WTC11 (cell line): ENCODE measurements at regions not wholly inside any gene's neighbourhood (a gene's known extent, or its start where the extent isn't known, plus 50 kb on each side); places are given as distances from the start of the nearest gene placed in this dataset.

ENCODE experiments used
- ATAC-seq: fragments of 200-7000 bp; cut with Tn5 transposase; 2 replicates; pipeline ENCODE4 v1.10.0; 2021; ENCODE audit warnings: mild to moderate bottlenecking, moderate library complexity
- CTCF ChIA-PET: fragments of 300-600 bp; sonication (Branson Sonifier 250); formaldehyde crosslinking; loops from one replicate; lab custom pipeline; 2021; ENCODE audit warnings: antibody characterized with exemption; lab: Charles Lee
- POLR2A ChIA-PET: fragments of 350-600 bp; sonication (Branson Sonifier 250); formaldehyde crosslinking; loops from one replicate; lab custom pipeline; 2021; ENCODE audit warnings: antibody characterized with exemption; lab: Charles Lee
- DNase-seq: peaks from one replicate; pipeline ENCODE4 v3.0.0; 2021; ENCODE audit warnings: low spot score
- H3K27ac Mint-ChIP-seq: 2 replicates; pipeline ENCODE4 v1.8.0; 2021; ENCODE audit warnings: mixed read lengths
- H3K27me3 Mint-ChIP-seq: 2 replicates; pipeline ENCODE4 v1.8.0; 2021; ENCODE audit warnings: low read depth, mild to moderate bottlenecking, moderate library complexity, mixed read lengths
- H3K36me3 Mint-ChIP-seq: 2 replicates; pipeline ENCODE4 v1.8.0; 2021; ENCODE audit warnings: mixed read lengths
- H3K4me1 Mint-ChIP-seq: 2 replicates; pipeline ENCODE4 v1.8.0; 2022; ENCODE audit warnings: mixed read lengths
- H3K4me3 Mint-ChIP-seq: 2 replicates; pipeline ENCODE4 v1.8.0; 2021; ENCODE audit warnings: mild to moderate bottlenecking, moderate library complexity, mixed read lengths
- H3K9me3 Mint-ChIP-seq: 2 replicates; pipeline ENCODE4 v1.8.0; 2021; ENCODE audit warnings: mixed read lengths
- CREM ChIP-seq: sonication (generic); formaldehyde crosslinking; IDR thresholded peaks from 2 replicates; pipeline ENCODE4 v1.8.1; 2022; ENCODE audit warnings: mild to moderate bottlenecking, missing genetic modification reagents, moderate library complexity
- E2F1 ChIP-seq: sonication (generic); formaldehyde crosslinking; IDR thresholded peaks from 2 replicates; pipeline ENCODE4 v1.8.0; 2022; ENCODE audit warnings: mild to moderate bottlenecking, missing genetic modification reagents
- FOXP1 ChIP-seq: sonication (generic); formaldehyde crosslinking; IDR thresholded peaks from 2 replicates; pipeline ENCODE4 v1.8.0; 2022; ENCODE audit warnings: missing genetic modification reagents, mild to moderate bottlenecking, moderate library complexity, borderline replicate concordance
- FOXP4 ChIP-seq: sonication (generic); formaldehyde crosslinking; IDR thresholded peaks from 2 replicates; pipeline ENCODE4 v1.8.0; 2022; ENCODE audit warnings: mild to moderate bottlenecking, missing genetic modification reagents
- JAZF1 ChIP-seq: fragments of 250-450 bp; sonication (Bioruptor Pico); IDR thresholded peaks from 2 replicates; pipeline ENCODE4 v1.9.0; 2021; ENCODE audit warnings: moderate library complexity, mild to moderate bottlenecking, inconsistent platforms
- KAT7 ChIP-seq: sonication (generic); formaldehyde crosslinking; IDR thresholded peaks from 2 replicates; pipeline ENCODE4 v1.8.1; 2023; ENCODE audit warnings: missing genetic modification reagents, mild to moderate bottlenecking, borderline replicate concordance
- MXD4 ChIP-seq: fragments of 250-450 bp; sonication (Bioruptor Pico); IDR thresholded peaks from 2 replicates; pipeline ENCODE4 v1.8.0; 2021; ENCODE audit warnings: mild to moderate bottlenecking, moderate library complexity, borderline replicate concordance
- MYBL2 ChIP-seq: sonication (generic); formaldehyde crosslinking; IDR thresholded peaks from 2 replicates; pipeline ENCODE4 v1.8.1; 2023; ENCODE audit warnings: mild to moderate bottlenecking, moderate library complexity, missing genetic modification reagents
- NFE2L1 ChIP-seq: sonication (generic); formaldehyde crosslinking; IDR thresholded peaks from 2 replicates; pipeline ENCODE4 v1.8.1; 2023; ENCODE audit warnings: missing genetic modification reagents
- NR2C2 ChIP-seq: sonication (generic); formaldehyde crosslinking; IDR thresholded peaks from 2 replicates; pipeline ENCODE4 v1.8.0; 2022; ENCODE audit warnings: mild to moderate bottlenecking, missing genetic modification reagents
- OVOL2 ChIP-seq: fragments of 250-450 bp; sonication (Bioruptor Pico); IDR thresholded peaks from 2 replicates; pipeline ENCODE4 v1.9.0; 2021; ENCODE audit warnings: mild to moderate bottlenecking, borderline replicate concordance
- PRDM15 ChIP-seq: sonication (generic); formaldehyde crosslinking; IDR thresholded peaks from 2 replicates; pipeline ENCODE4 v1.8.0; 2022; ENCODE audit warnings: missing genetic modification reagents
- PRRX2 ChIP-seq: fragments of 250-450 bp; sonication (Bioruptor Pico); IDR thresholded peaks from 2 replicates; pipeline ENCODE4 v1.8.0; 2021; ENCODE audit warnings: mild to moderate bottlenecking
- SOX15 ChIP-seq: fragments of 250-450 bp; sonication (Bioruptor Pico); IDR thresholded peaks from 2 replicates; pipeline ENCODE4 v1.9.0; 2021; ENCODE audit warnings: mild to moderate bottlenecking
- ZBTB21 ChIP-seq: sonication (generic); formaldehyde crosslinking; IDR thresholded peaks from 2 replicates; pipeline ENCODE4 v1.8.1; 2023; ENCODE audit warnings: mild to moderate bottlenecking, missing genetic modification reagents, borderline replicate concordance
- TF ChIP-seq, protein P1 (sequence below): sonication (generic); formaldehyde crosslinking; IDR thresholded peaks from 2 replicates; pipeline ENCODE4 v1.8.1; 2023; ENCODE audit warnings: mild to moderate bottlenecking, missing genetic modification reagents, moderate library complexity
- TF ChIP-seq, protein P2 (sequence below): sonication (generic); formaldehyde crosslinking; IDR thresholded peaks from 2 replicates; pipeline ENCODE4 v1.8.0; 2022; ENCODE audit warnings: mild to moderate bottlenecking, missing genetic modification reagents
- TF ChIP-seq, protein P3 (sequence below): sonication (generic); formaldehyde crosslinking; IDR thresholded peaks from 2 replicates; pipeline ENCODE4 v1.8.1; 2023; ENCODE audit warnings: mild to moderate bottlenecking, moderate library complexity, missing genetic modification reagents

DNA sequence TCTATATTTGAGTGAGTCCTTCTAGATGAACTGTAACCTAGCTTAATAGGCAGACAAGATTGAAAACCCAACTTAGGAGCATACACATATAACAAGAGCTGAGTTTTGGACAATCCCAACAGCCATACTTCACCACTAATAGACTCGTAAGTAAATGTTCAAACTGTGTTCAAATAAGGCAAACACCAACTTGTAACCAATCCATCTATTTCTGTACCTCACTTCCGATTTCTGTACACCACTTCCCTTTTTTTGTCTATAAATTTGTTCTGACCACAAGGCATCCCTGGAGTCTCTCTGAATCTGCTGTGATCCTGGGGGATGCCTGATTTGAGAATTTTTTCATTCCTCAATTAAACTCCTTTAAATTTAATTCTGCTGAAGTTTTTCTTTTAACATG, 1149.1 kb upstream of the NRXN1 start:
- Mint-ChIP-seq H3K4me3 (no peak overlapping the region), H3K9me3 (peaks cover 39% of the 10 kb centered on the region), H3K27me3 (no peaks in the 10 kb centered on the region), H3K4me1 (no peaks in the 10 kb centered on the region), H3K36me3 (peaks cover 26% of the 10 kb centered on the region), H3K27ac (no peak overlapping the region)
- no peak for DNase-seq
- TF ChIP-seq E2F1 (CRISPR knock-in tag) = no peak
- no peak for TF ChIP-seq JAZF1 (CRISPR knock-in tag)
- no peak for TF ChIP-seq CREM (CRISPR knock-in tag)
- TF ChIP-seq ZBTB21 (CRISPR knock-in tag) = no peak
- TF ChIP-seq SOX15 = no peak
- TF ChIP-seq, protein P1, sequence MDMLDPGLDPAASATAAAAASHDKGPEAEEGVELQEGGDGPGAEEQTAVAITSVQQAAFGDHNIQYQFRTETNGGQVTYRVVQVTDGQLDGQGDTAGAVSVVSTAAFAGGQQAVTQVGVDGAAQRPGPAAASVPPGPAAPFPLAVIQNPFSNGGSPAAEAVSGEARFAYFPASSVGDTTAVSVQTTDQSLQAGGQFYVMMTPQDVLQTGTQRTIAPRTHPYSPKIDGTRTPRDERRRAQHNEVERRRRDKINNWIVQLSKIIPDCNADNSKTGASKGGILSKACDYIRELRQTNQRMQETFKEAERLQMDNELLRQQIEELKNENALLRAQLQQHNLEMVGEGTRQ (CRISPR knock-in tag) = no peak
- TF ChIP-seq NR2C2 (CRISPR knock-in tag) = no peak
- TF ChIP-seq, protein P2, sequence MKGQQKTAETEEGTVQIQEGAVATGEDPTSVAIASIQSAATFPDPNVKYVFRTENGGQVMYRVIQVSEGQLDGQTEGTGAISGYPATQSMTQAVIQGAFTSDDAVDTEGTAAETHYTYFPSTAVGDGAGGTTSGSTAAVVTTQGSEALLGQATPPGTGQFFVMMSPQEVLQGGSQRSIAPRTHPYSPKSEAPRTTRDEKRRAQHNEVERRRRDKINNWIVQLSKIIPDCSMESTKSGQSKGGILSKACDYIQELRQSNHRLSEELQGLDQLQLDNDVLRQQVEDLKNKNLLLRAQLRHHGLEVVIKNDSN (CRISPR knock-in tag) = no peak
- TF ChIP-seq KAT7 (CRISPR knock-in tag) = no peak
- no peak for TF ChIP-seq MXD4
- no peak for TF ChIP-seq PRDM15
- no peak for TF ChIP-seq MYBL2 (CRISPR knock-in tag)
- TF ChIP-seq, protein P3, sequence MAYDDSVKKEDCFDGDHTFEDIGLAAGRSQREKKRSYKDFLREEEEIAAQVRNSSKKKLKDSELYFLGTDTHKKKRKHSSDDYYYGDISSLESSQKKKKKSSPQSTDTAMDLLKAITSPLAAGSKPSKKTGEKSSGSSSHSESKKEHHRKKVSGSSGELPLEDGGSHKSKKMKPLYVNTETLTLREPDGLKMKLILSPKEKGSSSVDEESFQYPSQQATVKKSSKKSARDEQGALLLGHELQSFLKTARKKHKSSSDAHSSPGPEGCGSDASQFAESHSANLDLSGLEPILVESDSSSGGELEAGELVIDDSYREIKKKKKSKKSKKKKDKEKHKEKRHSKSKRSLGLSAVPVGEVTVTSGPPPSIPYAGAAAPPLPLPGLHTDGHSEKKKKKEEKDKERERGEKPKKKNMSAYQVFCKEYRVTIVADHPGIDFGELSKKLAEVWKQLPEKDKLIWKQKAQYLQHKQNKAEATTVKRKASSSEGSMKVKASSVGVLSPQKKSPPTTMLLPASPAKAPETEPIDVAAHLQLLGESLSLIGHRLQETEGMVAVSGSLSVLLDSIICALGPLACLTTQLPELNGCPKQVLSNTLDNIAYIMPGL (CRISPR knock-in tag) = no peak
- TF ChIP-seq PRRX2 (CRISPR knock-in tag) = no peak
- no peak for TF ChIP-seq FOXP1 (CRISPR knock-in tag)
- no peak for TF ChIP-seq FOXP4 (CRISPR knock-in tag)
- no peak for TF ChIP-seq NFE2L1 (CRISPR knock-in tag)
- no peak for TF ChIP-seq OVOL2 (CRISPR knock-in tag)
- ChIA-PET CTCF (no interaction called here), POLR2A (no interaction called here)
- ATAC-seq = no peak
